AG09309 (cell line): ENCODE measurements at regions not wholly inside any gene's neighbourhood (a gene's known extent, or its start where the extent isn't known, plus 50 kb on each side); places are given as distances from the start of the nearest gene placed in this dataset.

ENCODE experiments used
- DNase-seq: peaks from one replicate; pipeline ENCODE4 v3.0.0-alpha.2; 2010; ENCODE audit warnings: low read depth
- H3K4me3 ChIP-seq: 2 replicates; pipeline ENCODE4 v1.5.1; 2011; ENCODE audit warnings: mild to moderate bottlenecking, low read depth, low read length, moderate library complexity; ENCODE audit not compliant: control insufficient read depth
- TF ChIP-seq, protein P1 (sequence below): IDR thresholded peaks from 2 replicates; pipeline ENCODE4 v1.5.1; 2011; ENCODE audit warnings: mild to moderate bottlenecking, low read depth, low read length, inconsistent platforms; ENCODE audit not compliant: insufficient read depth, control insufficient read depth; ENCODE audit errors: missing control alignments

DNA sequence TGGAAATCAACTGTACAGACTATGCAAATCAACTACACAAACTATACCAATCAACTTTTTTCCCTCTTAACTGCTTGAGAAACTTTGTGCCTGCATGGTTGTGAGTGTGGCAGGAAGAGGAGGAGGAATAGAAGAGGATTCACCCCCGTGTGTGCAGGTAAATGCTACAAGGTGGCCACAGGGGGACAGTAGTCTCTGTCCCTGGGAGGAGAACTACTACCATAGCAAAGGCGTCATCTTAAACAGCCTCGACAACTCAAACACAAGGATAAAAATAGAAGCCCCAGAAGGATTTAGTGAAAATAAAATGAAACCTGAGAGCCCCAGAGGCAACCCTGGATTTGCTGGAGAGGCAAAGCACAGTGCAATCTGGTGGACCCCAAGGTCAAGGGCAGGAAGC, 199.5 kb upstream of the DYNLRB2 start:
- TF ChIP-seq, protein P1, sequence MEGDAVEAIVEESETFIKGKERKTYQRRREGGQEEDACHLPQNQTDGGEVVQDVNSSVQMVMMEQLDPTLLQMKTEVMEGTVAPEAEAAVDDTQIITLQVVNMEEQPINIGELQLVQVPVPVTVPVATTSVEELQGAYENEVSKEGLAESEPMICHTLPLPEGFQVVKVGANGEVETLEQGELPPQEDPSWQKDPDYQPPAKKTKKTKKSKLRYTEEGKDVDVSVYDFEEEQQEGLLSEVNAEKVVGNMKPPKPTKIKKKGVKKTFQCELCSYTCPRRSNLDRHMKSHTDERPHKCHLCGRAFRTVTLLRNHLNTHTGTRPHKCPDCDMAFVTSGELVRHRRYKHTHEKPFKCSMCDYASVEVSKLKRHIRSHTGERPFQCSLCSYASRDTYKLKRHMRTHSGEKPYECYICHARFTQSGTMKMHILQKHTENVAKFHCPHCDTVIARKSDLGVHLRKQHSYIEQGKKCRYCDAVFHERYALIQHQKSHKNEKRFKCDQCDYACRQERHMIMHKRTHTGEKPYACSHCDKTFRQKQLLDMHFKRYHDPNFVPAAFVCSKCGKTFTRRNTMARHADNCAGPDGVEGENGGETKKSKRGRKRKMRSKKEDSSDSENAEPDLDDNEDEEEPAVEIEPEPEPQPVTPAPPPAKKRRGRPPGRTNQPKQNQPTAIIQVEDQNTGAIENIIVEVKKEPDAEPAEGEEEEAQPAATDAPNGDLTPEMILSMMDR, result no peak
- H3K4me3 ChIP-seq, result no peak overlapping the region
- DNase-seq, result no peak

DNA sequence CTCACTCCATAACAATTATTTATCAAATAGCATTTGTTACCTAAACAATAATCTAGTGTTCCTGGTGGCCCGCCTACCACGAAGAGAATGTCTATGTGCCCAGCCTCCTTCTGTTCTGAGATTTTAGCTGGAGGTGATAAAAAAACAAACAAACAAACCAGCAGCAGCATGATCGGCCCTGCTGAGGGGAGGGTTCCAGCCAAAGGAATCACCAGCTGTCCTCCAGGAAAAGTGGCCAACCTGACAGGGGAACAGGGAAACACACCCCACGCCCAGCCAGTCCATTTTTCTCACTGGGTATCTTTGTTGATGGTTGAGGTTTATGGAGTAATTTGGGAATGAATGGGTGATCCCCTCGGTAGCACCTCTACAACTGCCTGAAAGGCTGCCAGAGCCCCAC, 203.0 kb upstream of the DYNLRB2 start:
- no peak for DNase-seq
- TF ChIP-seq, protein P1, result no peak
- H3K4me3 ChIP-seq, result no peak overlapping the region

DNA sequence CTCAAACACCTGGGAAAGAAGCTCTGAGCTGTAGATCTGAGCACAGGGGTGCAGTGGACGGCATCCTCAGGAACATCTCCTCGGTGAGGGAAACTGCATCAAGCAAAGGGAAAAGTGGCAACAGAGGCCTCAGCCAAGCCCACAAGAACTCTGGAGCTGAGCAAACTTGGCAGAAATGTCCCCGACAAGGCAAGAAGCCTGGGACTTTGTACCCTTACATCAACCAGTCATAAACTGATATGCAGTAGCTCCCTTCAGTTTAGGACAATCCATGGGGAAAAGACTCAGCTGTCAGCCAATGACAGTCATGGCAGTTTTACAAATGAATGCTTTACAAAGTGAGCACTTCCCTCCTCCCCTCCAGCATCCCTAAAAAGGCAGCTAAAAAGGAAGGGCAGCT, 210.0 kb upstream of the DYNLRB2 start:
- H3K4me3 ChIP-seq, result no peak overlapping the region
- DNase-seq, result no peak
- TF ChIP-seq, protein P1, result no peak

DNA sequence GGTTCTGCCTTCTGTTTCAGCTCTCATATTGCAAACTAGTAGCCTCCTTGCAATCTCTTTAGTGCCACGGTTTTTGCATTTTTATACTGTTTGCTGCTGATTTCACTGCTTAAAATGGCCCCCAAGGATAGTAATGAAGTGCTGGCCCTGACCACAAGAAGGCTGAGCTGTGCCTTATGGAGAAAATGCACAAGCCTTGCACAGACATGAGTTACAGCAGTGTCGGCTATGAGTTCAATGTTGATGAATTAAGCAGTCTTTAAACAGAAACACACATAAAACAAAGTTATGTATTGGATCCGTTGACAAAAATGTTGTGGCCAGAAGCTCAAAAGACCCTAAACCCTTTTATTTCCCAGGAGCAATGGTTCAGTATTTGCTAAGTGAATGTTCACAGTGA, 210.6 kb upstream of the DYNLRB2 start:
- DNase-seq, result no peak

DNA sequence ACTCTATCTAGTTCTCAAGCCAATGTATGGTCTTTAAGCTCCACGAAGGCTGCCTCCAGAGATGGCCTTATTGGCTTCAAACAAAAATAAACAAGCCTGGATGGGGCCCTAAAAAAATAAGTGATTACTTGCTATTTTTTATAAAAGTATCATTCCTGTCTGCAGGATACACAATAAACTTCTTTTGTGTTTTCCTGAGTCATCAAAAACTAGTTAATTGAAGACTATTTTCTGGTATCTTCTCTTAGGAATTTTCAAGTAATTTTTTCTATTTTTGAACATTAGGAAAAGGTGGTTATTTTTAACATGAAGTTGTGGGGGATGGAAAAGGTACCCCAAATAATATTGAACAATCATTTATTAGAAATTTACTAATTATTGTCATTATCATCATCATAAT, 213.1 kb upstream of the DYNLRB2 start:
- TF ChIP-seq, protein P1, result no peak
- H3K4me3 ChIP-seq, result no peak overlapping the region
- DNase-seq, result no peak

More for the DNA sequence above, 210.6 kb upstream of the DYNLRB2 start:
- H3K4me3 ChIP-seq, result no peak overlapping the region
- TF ChIP-seq, protein P1, result no peak

DNA sequence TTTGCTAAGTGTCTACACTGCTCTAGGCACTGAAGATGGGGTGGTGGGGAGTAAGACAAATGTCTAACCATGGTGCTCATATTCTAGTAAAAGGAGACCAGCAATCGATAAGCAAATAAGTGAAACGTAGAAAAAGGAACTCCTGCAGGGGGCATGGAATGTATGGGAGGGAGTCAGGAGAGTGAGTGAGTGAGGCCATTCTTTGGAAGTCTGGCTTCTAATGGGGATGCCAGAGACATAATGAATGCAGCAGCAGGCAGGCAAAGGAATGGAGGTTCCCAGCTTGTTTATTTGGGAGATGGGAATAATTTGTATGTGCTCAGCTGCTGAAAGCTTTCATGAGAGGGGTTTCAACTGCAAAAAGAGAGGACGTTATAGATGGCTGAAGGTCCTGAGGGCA, 216.4 kb upstream of the DYNLRB2 start:
- no peak for DNase-seq
- no peak overlapping the region for H3K4me3 ChIP-seq
- TF ChIP-seq, protein P1, result no peak

DNA sequence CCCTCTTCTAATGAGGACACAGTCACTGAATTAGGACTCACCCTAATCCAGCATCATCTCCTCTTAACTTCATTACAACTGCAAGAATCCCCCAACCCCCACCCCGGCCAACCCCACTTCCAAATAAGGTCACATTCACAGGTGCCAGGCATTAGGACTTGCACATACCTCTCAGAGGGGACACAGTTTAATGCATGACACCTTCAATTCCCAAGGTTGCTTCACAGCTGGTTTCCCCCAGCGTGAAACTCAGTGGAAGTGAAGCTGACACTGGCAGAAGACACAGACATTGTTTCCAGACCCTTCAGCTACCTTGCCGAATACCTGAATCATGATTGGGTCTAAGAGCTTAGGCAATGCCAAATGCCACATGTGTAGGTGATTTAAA, 217.0 kb upstream of the DYNLRB2 start:
- no peak for DNase-seq
- TF ChIP-seq, protein P1, result no peak
- no peak overlapping the region for H3K4me3 ChIP-seq
